ENCODE measurements at regions not wholly inside any gene's neighbourhood (a gene's known extent, or its start where the extent isn't known, plus 50 kb on each side); places are given as distances from the start of the nearest gene placed in this dataset.

GRCh38 chr10:53403688-53404087, 631.1 kb upstream of the MBL2 start:
- Histone ChIP-seq H3K9me3 (ENCODE audit: control insufficient read depth, low read length) (no peaks in the 10 kb centered on the region), H3K4me1 (ENCODE audit: control insufficient read depth, insufficient read depth, low read length, poor library complexity, severe bottlenecking) (no peaks in the 10 kb centered on the region), H3K27ac (ENCODE audit: low read depth, low read length, severe bottlenecking) (no peak overlapping the region), H3K4me3 (ENCODE audit: extremely low read depth, insufficient read depth, low read length, poor library complexity, severe bottlenecking) (no peak overlapping the region), H3K36me3 (ENCODE audit: control insufficient read depth, insufficient read depth, low read length) (no peaks in the 10 kb centered on the region)
- WGBS, 2 experiments (ENCODE audit: insufficient coverage in 2 of 2): 69 to 94% methylated on average over 2 to 4 of the region's 4 CpGs

- no peaks in the 10 kb centered on the region for H3K36me3 ChIP-seq (ENCODE audit: control insufficient read depth, insufficient read depth, low read length)
- H3K9me3 ChIP-seq (ENCODE audit: control insufficient read depth, low read length): no peaks in the 10 kb centered on the region
- no peaks in the 10 kb centered on the region for H3K4me1 ChIP-seq (ENCODE audit: control insufficient read depth, insufficient read depth, low read length, poor library complexity, severe bottlenecking)
- 83 to 100% methylated on average over 1 of the region's 3 CpGs for WGBS, 2 experiments (ENCODE audit: insufficient coverage in 2 of 2)
- no peak overlapping the region for H3K4me3 ChIP-seq (ENCODE audit: extremely low read depth, insufficient read depth, low read length, poor library complexity, severe bottlenecking)
- no peak overlapping the region for H3K27ac ChIP-seq (ENCODE audit: low read depth, low read length, severe bottlenecking)
These were observed 630.0 kb upstream of the MBL2 start for GRCh38 chr10:53402594-53402993.

- no peak overlapping the region for H3K27ac ChIP-seq (ENCODE audit: low read depth, low read length, severe bottlenecking)
- no peaks in the 10 kb centered on the region for H3K9me3 ChIP-seq (ENCODE audit: control insufficient read depth, low read length)
- no peak overlapping the region for H3K4me3 ChIP-seq (ENCODE audit: extremely low read depth, insufficient read depth, low read length, poor library complexity, severe bottlenecking)
- no peaks in the 10 kb centered on the region for H3K36me3 ChIP-seq (ENCODE audit: control insufficient read depth, insufficient read depth, low read length)
- no peaks in the 10 kb centered on the region for H3K4me1 ChIP-seq (ENCODE audit: control insufficient read depth, insufficient read depth, low read length, poor library complexity, severe bottlenecking)
These were observed 629.0 kb upstream of the MBL2 start for GRCh38 chr10:53401536-53401935.

- H3K36me3 ChIP-seq (ENCODE audit: control insufficient read depth, insufficient read depth, low read length): no peaks in the 10 kb centered on the region
These were observed 624.3 kb upstream of the MBL2 start for GRCh38 chr10:53396876-53397275.

GRCh38 chr10:53395449-53395848, 622.9 kb upstream of the MBL2 start:
- Histone ChIP-seq H3K27ac (ENCODE audit: low read depth, low read length, severe bottlenecking) (no peak overlapping the region), H3K36me3 (ENCODE audit: control insufficient read depth, insufficient read depth, low read length) (no peaks in the 10 kb centered on the region), H3K4me1 (ENCODE audit: control insufficient read depth, insufficient read depth, low read length, poor library complexity, severe bottlenecking) (no peaks in the 10 kb centered on the region), H3K9me3 (ENCODE audit: control insufficient read depth, low read length) (peaks cover 17% of the 10 kb centered on the region), H3K4me3 (ENCODE audit: extremely low read depth, insufficient read depth, low read length, poor library complexity, severe bottlenecking) (no peak overlapping the region)
- WGBS, 2 experiments (ENCODE audit: insufficient coverage in 2 of 2): 93 to 94% methylated on average over 5 of the region's 5 CpGs

More at GRCh38 chr10:53396876-53397275, 624.3 kb upstream of the MBL2 start:
- no peaks in the 10 kb centered on the region for H3K4me1 ChIP-seq (ENCODE audit: control insufficient read depth, insufficient read depth, low read length, poor library complexity, severe bottlenecking)
- WGBS, 2 experiments (ENCODE audit: insufficient coverage in 2 of 2): no CpG with 5 or more reads among the region's 2 CpGs
- no peak overlapping the region for H3K27ac ChIP-seq (ENCODE audit: low read depth, low read length, severe bottlenecking)
- H3K9me3 ChIP-seq (ENCODE audit: control insufficient read depth, low read length): peaks cover 17% of the 10 kb centered on the region
- H3K4me3 ChIP-seq (ENCODE audit: extremely low read depth, insufficient read depth, low read length, poor library complexity, severe bottlenecking): no peak overlapping the region

- no CpG with 5 or more reads among the region's 4 CpGs for WGBS, 2 experiments (ENCODE audit: insufficient coverage in 2 of 2)
- no peaks in the 10 kb centered on the region for H3K4me1 ChIP-seq (ENCODE audit: control insufficient read depth, insufficient read depth, low read length, poor library complexity, severe bottlenecking)
- no peaks in the 10 kb centered on the region for H3K9me3 ChIP-seq (ENCODE audit: control insufficient read depth, low read length)
These were observed 615.0 kb upstream of the MBL2 start for GRCh38 chr10:53387562-53387961.

GRCh38 chr10:53382543-53382942, 610.0 kb upstream of the MBL2 start:
- Histone ChIP-seq H3K9me3 (ENCODE audit: control insufficient read depth, low read length) (no peaks in the 10 kb centered on the region), H3K4me3 (ENCODE audit: extremely low read depth, insufficient read depth, low read length, poor library complexity, severe bottlenecking) (no peak overlapping the region), H3K36me3 (ENCODE audit: control insufficient read depth, insufficient read depth, low read length) (no peaks in the 10 kb centered on the region), H3K4me1 (ENCODE audit: control insufficient read depth, insufficient read depth, low read length, poor library complexity, severe bottlenecking) (no peaks in the 10 kb centered on the region), H3K27ac (ENCODE audit: low read depth, low read length, severe bottlenecking) (no peak overlapping the region)
- WGBS, 2 experiments (ENCODE audit: insufficient coverage in 2 of 2): 67 to 100% methylated on average over 1 of the region's 3 CpGs

More at GRCh38 chr10:53387562-53387961, 615.0 kb upstream of the MBL2 start:
- Histone ChIP-seq H3K36me3 (ENCODE audit: control insufficient read depth, insufficient read depth, low read length) (no peaks in the 10 kb centered on the region), H3K4me3 (ENCODE audit: extremely low read depth, insufficient read depth, low read length, poor library complexity, severe bottlenecking) (no peak overlapping the region), H3K27ac (ENCODE audit: low read depth, low read length, severe bottlenecking) (no peak overlapping the region)

- H3K36me3 ChIP-seq (ENCODE audit: control insufficient read depth, insufficient read depth, low read length): no peaks in the 10 kb centered on the region
- no peaks in the 10 kb centered on the region for H3K9me3 ChIP-seq (ENCODE audit: control insufficient read depth, low read length)
- no peak overlapping the region for H3K4me3 ChIP-seq (ENCODE audit: extremely low read depth, insufficient read depth, low read length, poor library complexity, severe bottlenecking)
- H3K27ac ChIP-seq (ENCODE audit: low read depth, low read length, severe bottlenecking): no peak overlapping the region
- 100% methylated on average over 1 of the region's 1 CpG; no CpG with 5 or more reads in 1 of the 2 experiments for WGBS, 2 experiments (ENCODE audit: insufficient coverage in 2 of 2)
- no peaks in the 10 kb centered on the region for H3K4me1 ChIP-seq (ENCODE audit: control insufficient read depth, insufficient read depth, low read length, poor library complexity, severe bottlenecking)
These were observed 607.4 kb upstream of the MBL2 start for GRCh38 chr10:53379956-53380355.

GRCh38 chr10:53370347-53370746, 597.8 kb upstream of the MBL2 start:
- no peaks in the 10 kb centered on the region for H3K4me1 ChIP-seq (ENCODE audit: control insufficient read depth, insufficient read depth, low read length, poor library complexity, severe bottlenecking)
- no peaks in the 10 kb centered on the region for H3K9me3 ChIP-seq (ENCODE audit: control insufficient read depth, low read length)
- H3K36me3 ChIP-seq (ENCODE audit: control insufficient read depth, insufficient read depth, low read length): no peaks in the 10 kb centered on the region
- H3K27ac ChIP-seq (ENCODE audit: low read depth, low read length, severe bottlenecking): no peak overlapping the region
- H3K4me3 ChIP-seq (ENCODE audit: extremely low read depth, insufficient read depth, low read length, poor library complexity, severe bottlenecking): no peak overlapping the region
- WGBS, 2 experiments (ENCODE audit: insufficient coverage in 2 of 2): 91 to 92% methylated on average over 2 to 4 of the region's 4 CpGs

GRCh38 chr10:53361936-53362335, 589.4 kb upstream of the MBL2 start:
- peaks cover 5% of the 10 kb centered on the region for H3K4me1 ChIP-seq (ENCODE audit: control insufficient read depth, insufficient read depth, low read length, poor library complexity, severe bottlenecking)
- WGBS, 2 experiments (ENCODE audit: insufficient coverage in 2 of 2): 100% methylated on average over 1 of the region's 2 CpGs; no CpG with 5 or more reads in 1 of the 2 experiments
- H3K27ac ChIP-seq (ENCODE audit: low read depth, low read length, severe bottlenecking): no peak overlapping the region
- H3K36me3 ChIP-seq (ENCODE audit: control insufficient read depth, insufficient read depth, low read length): no peaks in the 10 kb centered on the region
- H3K9me3 ChIP-seq (ENCODE audit: control insufficient read depth, low read length): no peaks in the 10 kb centered on the region
- H3K4me3 ChIP-seq (ENCODE audit: extremely low read depth, insufficient read depth, low read length, poor library complexity, severe bottlenecking): no peak overlapping the region

GRCh38 chr10:53361281-53361680, 588.7 kb upstream of the MBL2 start:
- WGBS, 2 experiments (ENCODE audit: insufficient coverage in 2 of 2): no CpG with 5 or more reads among the region's 1 CpG
- Histone ChIP-seq H3K4me1 (ENCODE audit: control insufficient read depth, insufficient read depth, low read length, poor library complexity, severe bottlenecking) (peaks cover 5% of the 10 kb centered on the region), H3K36me3 (ENCODE audit: control insufficient read depth, insufficient read depth, low read length) (no peaks in the 10 kb centered on the region), H3K4me3 (ENCODE audit: extremely low read depth, insufficient read depth, low read length, poor library complexity, severe bottlenecking) (no peak overlapping the region), H3K9me3 (ENCODE audit: control insufficient read depth, low read length) (no peaks in the 10 kb centered on the region), H3K27ac (ENCODE audit: low read depth, low read length, severe bottlenecking) (no peak overlapping the region)
